Keratinocyte (primary cell): ENCODE measurements at regions not wholly inside any gene's neighbourhood (a gene's known extent, or its start where the extent isn't known, plus 50 kb on each side); places are given as distances from the start of the nearest gene placed in this dataset.

ENCODE experiments used
- DNase-seq: peaks from one replicate; pipeline ENCODE4 v3.0.0-alpha.2; 2011; ENCODE audit warnings: low read depth, missing footprints, low spot score
- FAIRE-seq: peaks from 2 replicates; lab custom pipeline; 2011; peaks lifted over from hg19 to GRCh38; lab: Jason Lieb, UNC
- H2AFZ ChIP-seq: 2 replicates; pipeline ENCODE4 v1.6.0; 2012; ENCODE audit warnings: low read length, control low read depth, inconsistent platforms; ENCODE audit not compliant: control insufficient read depth
- H3K27ac ChIP-seq: 2 replicates; pipeline ENCODE4 v1.5.1; 2011; ENCODE audit warnings: low read length; ENCODE audit not compliant: control insufficient read depth, insufficient read depth
- H3K27me3 ChIP-seq: 3 replicates; pipeline ENCODE4 v1.6.0; 2011; ENCODE audit warnings: low read length; ENCODE audit not compliant: control insufficient read depth, insufficient read depth; ENCODE audit errors: extremely low read depth
- H3K36me3 ChIP-seq, 2 experiments: 2 replicates in 1 of 2; 3 replicates in 1 of 2; pipeline ENCODE4 v1.5.1; 2011; ENCODE audit warnings: low read length in 2 of 2, mild to moderate bottlenecking in 1 of 2; ENCODE audit not compliant: control insufficient read depth in 2 of 2, insufficient read depth in 2 of 2; ENCODE audit errors: extremely low read depth in 1 of 2
- H3K4me1 ChIP-seq: 3 replicates; pipeline ENCODE4 v1.5.1; 2011; ENCODE audit warnings: low read length; ENCODE audit not compliant: control insufficient read depth, insufficient read depth; ENCODE audit errors: extremely low read depth
- H3K4me2 ChIP-seq: 3 replicates; pipeline ENCODE4 v1.6.0; 2011; ENCODE audit warnings: low read depth, low read length; ENCODE audit not compliant: control insufficient read depth, insufficient read depth; ENCODE audit errors: extremely low read depth
- H3K4me3 ChIP-seq, 3 experiments: fragments of 200-600 bp in 1 of 3; sonication (generic) in 1 of 3; 2 replicates in 2 of 3; 3 replicates in 1 of 3; pipeline ENCODE4 v1.5.1; 2011 to 2016; ENCODE audit warnings: low read length in 3 of 3, mild to moderate bottlenecking in 3 of 3, control low read depth in 2 of 3, inconsistent platforms in 1 of 3, low read depth in 1 of 3, mixed read lengths in 1 of 3, mixed run types in 1 of 3, moderate library complexity in 1 of 3; ENCODE audit not compliant: control insufficient read depth in 2 of 3, insufficient read depth in 2 of 3; ENCODE audit errors: extremely low read depth in 1 of 3
- H3K79me2 ChIP-seq: 2 replicates; pipeline ENCODE4 v1.6.0; 2012; ENCODE audit warnings: low read length; ENCODE audit not compliant: control insufficient read depth, insufficient read depth
- H3K9ac ChIP-seq: 3 replicates; pipeline ENCODE4 v1.6.0; 2011; ENCODE audit warnings: low read length; ENCODE audit not compliant: control insufficient read depth, insufficient read depth; ENCODE audit errors: extremely low read depth
- H3K9me1 ChIP-seq: 3 replicates; pipeline ENCODE4 v1.6.0; 2011; ENCODE audit warnings: low read length; ENCODE audit not compliant: control insufficient read depth, insufficient read depth; ENCODE audit errors: extremely low read depth
- H3K9me3 ChIP-seq: 2 replicates; pipeline ENCODE4 v1.5.1; 2012; ENCODE audit warnings: low read depth, low read length; ENCODE audit not compliant: control insufficient read depth
- H4K20me1 ChIP-seq: 3 replicates; pipeline ENCODE4 v1.6.0; 2011; ENCODE audit warnings: low read length; ENCODE audit not compliant: control insufficient read depth, insufficient read depth; ENCODE audit errors: extremely low read depth
- CTCF ChIP-seq, 3 experiments: IDR thresholded peaks in 1 of 3; conservative IDR thresholded peaks in 1 of 3; optimal IDR thresholded peaks in 1 of 3; 2 replicates in 2 of 3; 3 replicates in 1 of 3; pipeline versions ENCODE3 to v1.5.1; 2011; ENCODE audit warnings: low read length in 3 of 3, mild to moderate bottlenecking in 3 of 3, moderate library complexity in 2 of 3, control low read depth in 1 of 3, inconsistent platforms in 1 of 3; ENCODE audit not compliant: insufficient read depth in 2 of 3; ENCODE audit errors: extremely low read depth in 1 of 3
- EZH2 ChIP-seq: IDR thresholded peaks from one replicate; pipeline ENCODE4 v1.6.1; 2012; ENCODE audit warnings: inconsistent platforms, mild to moderate bottlenecking, low read length, moderate library complexity
- dilution Hi-C: fragments of 300-500 bp; cut with MboI; formaldehyde crosslinking; loops from one replicate; pipeline ENCODE4 v1.7.0; 2020; ENCODE audit warnings: low sequenced_read_pairs; ENCODE audit not compliant: extremely low pct_ligation_motif_present

DNA sequence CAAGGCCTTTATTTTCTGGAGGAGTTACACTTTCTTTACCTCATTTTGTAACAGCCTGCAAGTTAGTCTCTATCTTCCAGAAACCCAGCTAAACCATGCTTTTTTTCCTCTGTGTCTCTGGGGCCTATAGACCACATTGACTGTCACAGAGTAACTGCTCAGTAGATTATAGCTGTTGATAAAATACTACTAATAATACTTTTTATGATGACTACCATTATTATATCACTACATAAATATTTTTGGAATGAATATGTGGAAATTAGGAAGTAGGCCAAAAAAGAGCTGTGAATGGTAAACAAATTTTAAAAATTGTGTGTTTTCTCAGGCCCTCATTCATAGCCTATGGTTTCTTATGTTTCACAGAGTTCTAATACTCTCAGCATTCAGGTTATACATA, 233.1 kb upstream of the USP24 start:
- Histone ChIP-seq H3K4me2 (no peak overlapping the region), H3K27me3 (no peaks in the 10 kb centered on the region), H3K4me1 (no peaks in the 10 kb centered on the region), H3K9me3 (no peaks in the 10 kb centered on the region), H3K4me3 (no peak overlapping the region), H3K9ac (no peak overlapping the region), H3K9me1 (no peaks in the 10 kb centered on the region), H4K20me1 (no peaks in the 10 kb centered on the region), H3K36me3 (no peaks in the 10 kb centered on the region), H3K79me2 (no peaks in the 10 kb centered on the region), H3K27ac (no peak overlapping the region), H2AFZ (no peak overlapping the region)
- dilution Hi-C loops, result no loop called here
- no peak for DNase-seq
- TF ChIP-seq EZH2, result no peak
- TF ChIP-seq CTCF (optimal IDR thresholded peaks at IDR 0.05 in 1 of 3, IDR thresholded peaks at IDR 0.05 in 1 of 3, conservative IDR thresholded peaks at IDR 0.05 in 1 of 3; ENCODE audit: extremely low read depth in 1 of 3, insufficient read depth in 2 of 3, low read length in 3 of 3), result no peak
- FAIRE-seq, result no peak

DNA sequence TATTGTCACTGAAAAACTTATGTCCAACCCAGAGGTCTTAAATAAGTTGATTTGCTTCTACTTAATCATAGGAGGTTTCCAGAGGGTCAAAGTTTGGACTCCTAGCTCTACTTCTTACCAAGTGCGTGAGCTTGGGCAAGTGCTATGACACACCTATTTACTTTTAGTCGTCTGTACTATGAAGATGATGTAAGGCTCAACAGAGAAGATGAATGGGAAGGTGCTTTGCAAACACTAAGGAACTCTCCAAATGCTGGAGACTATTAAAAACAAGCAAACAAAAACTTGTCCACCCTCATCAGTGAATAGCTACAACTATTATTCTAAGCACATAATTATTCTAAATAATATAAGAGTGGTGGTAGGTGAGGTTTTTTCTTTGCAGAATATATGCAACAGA, 232.3 kb upstream of the USP24 start:
- H3K4me3 ChIP-seq, result no peak overlapping the region
- TF ChIP-seq EZH2, result no peak
- no peak for TF ChIP-seq CTCF (optimal IDR thresholded peaks at IDR 0.05 in 1 of 3, IDR thresholded peaks at IDR 0.05 in 1 of 3, conservative IDR thresholded peaks at IDR 0.05 in 1 of 3; ENCODE audit: extremely low read depth in 1 of 3, insufficient read depth in 2 of 3, low read length in 3 of 3)
- no peak overlapping the region for H2AFZ ChIP-seq
- no peaks in the 10 kb centered on the region for H3K36me3 ChIP-seq
- FAIRE-seq, result no peak
- H3K27ac ChIP-seq, result no peak overlapping the region
- H3K79me2 ChIP-seq, result no peaks in the 10 kb centered on the region
- H4K20me1 ChIP-seq, result no peaks in the 10 kb centered on the region
- no peaks in the 10 kb centered on the region for H3K4me1 ChIP-seq
- H3K9me3 ChIP-seq, result no peaks in the 10 kb centered on the region
- H3K27me3 ChIP-seq, result no peaks in the 10 kb centered on the region
- no peak for DNase-seq
- no peak overlapping the region for H3K9ac ChIP-seq
- H3K4me2 ChIP-seq, result no peak overlapping the region
- dilution Hi-C loops, result no loop called here
- H3K9me1 ChIP-seq, result no peaks in the 10 kb centered on the region
